NCI-H1105 treated with DMSO at 0.1 percent for 48 hours (cell line): ENCODE measurements at regions not wholly inside any gene's neighbourhood (a gene's known extent, or its start where the extent isn't known, plus 50 kb on each side); places are given as distances from the start of the nearest gene placed in this dataset.
A peak's percentile ranks its signal among the peaks of the same experiment; 100 is the strongest.
"Not testable (repeated sequence)": the region's sequence is repeated elsewhere in the genome, so short reads cannot be mapped to it uniquely, and the experiment has no call there.

Source experiments
- DNase-seq: peaks from one replicate; lab custom pipeline; 2025; lab: John Stamatoyannopoulos, UW

GRCh38 chr7:81433692-81434331 is 336.0 kb downstream of the HGF start:
- no peak for DNase-seq

- no peak for DNase-seq
Measured at GRCh38 chr7:81433206-81433605, 336.6 kb downstream of the HGF start.

- no peak for DNase-seq
Measured at GRCh38 chr7:81430761-81431160, 339.1 kb downstream of the HGF start.

GRCh38 chr7:81430150-81430549 is 339.7 kb downstream of the HGF start:
- DNase-seq = no peak

- DNase-seq = no peak
Measured at GRCh38 chr7:81427461-81427860, 342.4 kb downstream of the HGF start.

- DNase-seq = no peak
Measured at GRCh38 chr7:81420526-81421226, 349.2 kb downstream of the HGF start.

- DNase-seq = no peak
Measured at GRCh38 chr7:81419731-81420130, 350.1 kb downstream of the HGF start.

- no peak for DNase-seq
Measured at GRCh38 chr7:81416659-81417058, 353.2 kb downstream of the HGF start.

- DNase-seq = no peak
Measured at GRCh38 chr7:81415181-81415580, 354.7 kb downstream of the HGF start.

GRCh38 chr7:81414411-81414810 is 355.4 kb downstream of the HGF start:
- DNase-seq = no peak

GRCh38 chr7:81410471-81411117 is 359.3 kb downstream of the HGF start:
- peak; percentile 92 for DNase-seq

- DNase-seq = no peak
Measured at GRCh38 chr7:81408728-81409127, 361.1 kb downstream of the HGF start.

GRCh38 chr7:81407094-81407493 is 362.8 kb downstream of the HGF start:
- DNase-seq = no peak

- no peak for DNase-seq
Measured at GRCh38 chr7:81404669-81405068, 365.2 kb downstream of the HGF start.

- DNase-seq = no peak
Measured at GRCh38 chr7:81402227-81402626, 367.6 kb downstream of the HGF start.

- DNase-seq = no peak
Measured at GRCh38 chr7:81399471-81399870, 370.4 kb downstream of the HGF start.

- peak; percentile 8 for DNase-seq
Measured at GRCh38 chr7:81394029-81394428, 375.8 kb downstream of the HGF start.

- no peak for DNase-seq
Measured at GRCh38 chr7:81393018-81393417, 376.8 kb downstream of the HGF start.

GRCh38 chr7:81385370-81385769 is 384.5 kb downstream of the HGF start:
- no peak for DNase-seq

- DNase-seq = no peak
Measured at GRCh38 chr7:81383846-81384245, 386.0 kb downstream of the HGF start.

GRCh38 chr7:81374641-81375040 is 395.2 kb downstream of the HGF start:
- not testable (repeated sequence) for DNase-seq

GRCh38 chr7:81370822-81371221 is 399.0 kb downstream of the HGF start:
- no peak for DNase-seq

- DNase-seq = no peak
Measured at GRCh38 chr7:81367326-81367931, 402.4 kb downstream of the HGF start.
